Prostate gland (tissue), 2 donors: ENCODE measurements at regions not wholly inside any gene's neighbourhood (a gene's known extent, or its start where the extent isn't known, plus 50 kb on each side); places are given as distances from the start of the nearest gene placed in this dataset.

ENCODE experiments used
- DNase-seq: peaks from one replicate; pipeline ENCODE4 v3.0.0-alpha.2; 2019; ENCODE audit warnings: low spot score
- H3K27ac ChIP-seq, 2 donors: fragments of 200-600 bp; sonication (generic); 2 replicates each; pipeline ENCODE4 v1.5.1; 2017 to 2019
- H3K27me3 ChIP-seq: fragments of 200-600 bp; sonication (generic); replicated peaks from 2 replicates; pipeline ENCODE4 v1.5.1; 2019; ENCODE audit not compliant: insufficient read depth
- H3K36me3 ChIP-seq, 2 donors: fragments of 200-600 bp; sonication (generic); 1 replicate in 1 of 2; 2 replicates in 1 of 2; pipeline versions ENCODE4 v1.5.1 to v1.8.1; 2017 to 2019
- H3K4me1 ChIP-seq: fragments of 200-600 bp; sonication (generic); replicated peaks from 2 replicates; pipeline ENCODE4 v1.5.1; 2019
- H3K4me3 ChIP-seq, 2 donors: fragments of 200-600 bp; sonication (generic); 2 replicates each; pipeline ENCODE4 v1.5.1; 2017 to 2019
- H3K9me3 ChIP-seq: fragments of 200-600 bp; sonication (generic); 2 replicates; pipeline ENCODE4 v1.5.1; 2017
- POLR2A ChIP-seq: fragments of 450-650 bp; IDR thresholded peaks from one replicate; pipeline ENCODE4 v1.6.1; 2016; ENCODE audit warnings: antibody characterized with exemption, mild to moderate bottlenecking
- POLR2AphosphoS5 ChIP-seq: sonication (generic); formaldehyde crosslinking; IDR thresholded peaks from one replicate; pipeline ENCODE4 v1.6.1; 2017; ENCODE audit warnings: antibody characterized with exemption
- WGBS: methylation state at CpG from one replicate; pipeline ENCODE4 v1.1.5; 2018; 5-methylcytosine and 5-hydroxymethylcytosine counted together
- intact Hi-C: fragments of 100-400 bp; cut with DNase I; formaldehyde crosslinking; loops from one replicate; pipeline ENCODE4 v1.14.2; 2022
- TF ChIP-seq, protein P1 (sequence below), 4 experiments: fragments of 200-600 bp in 2 of 4; fragments of 450-650 bp in 2 of 4; sonication (generic) in 2 of 4; IDR thresholded peaks; 1 replicate in 3 of 4; 2 replicates in 1 of 4; pipeline ENCODE4 v1.5.1; 2016 to 2019; ENCODE audit warnings: antibody characterized with exemption in 4 of 4, mild to moderate bottlenecking in 2 of 4, moderate library complexity in 2 of 4

GRCh38 chr5:165139721-165140120 lies 1634.3 kb downstream of the MAT2B start:
- no peak for DNase-seq
- H3K4me1 ChIP-seq, result no peaks in the 10 kb centered on the region
- no peak overlapping the region for H3K27ac ChIP-seq
- H3K36me3 ChIP-seq, result no peaks in the 10 kb centered on the region
- intact Hi-C loops, result no loop called here
- no peak overlapping the region for H3K4me3 ChIP-seq
- TF ChIP-seq POLR2AphosphoS5 (no peak), POLR2A (no peak)
- TF ChIP-seq, protein P1, sequence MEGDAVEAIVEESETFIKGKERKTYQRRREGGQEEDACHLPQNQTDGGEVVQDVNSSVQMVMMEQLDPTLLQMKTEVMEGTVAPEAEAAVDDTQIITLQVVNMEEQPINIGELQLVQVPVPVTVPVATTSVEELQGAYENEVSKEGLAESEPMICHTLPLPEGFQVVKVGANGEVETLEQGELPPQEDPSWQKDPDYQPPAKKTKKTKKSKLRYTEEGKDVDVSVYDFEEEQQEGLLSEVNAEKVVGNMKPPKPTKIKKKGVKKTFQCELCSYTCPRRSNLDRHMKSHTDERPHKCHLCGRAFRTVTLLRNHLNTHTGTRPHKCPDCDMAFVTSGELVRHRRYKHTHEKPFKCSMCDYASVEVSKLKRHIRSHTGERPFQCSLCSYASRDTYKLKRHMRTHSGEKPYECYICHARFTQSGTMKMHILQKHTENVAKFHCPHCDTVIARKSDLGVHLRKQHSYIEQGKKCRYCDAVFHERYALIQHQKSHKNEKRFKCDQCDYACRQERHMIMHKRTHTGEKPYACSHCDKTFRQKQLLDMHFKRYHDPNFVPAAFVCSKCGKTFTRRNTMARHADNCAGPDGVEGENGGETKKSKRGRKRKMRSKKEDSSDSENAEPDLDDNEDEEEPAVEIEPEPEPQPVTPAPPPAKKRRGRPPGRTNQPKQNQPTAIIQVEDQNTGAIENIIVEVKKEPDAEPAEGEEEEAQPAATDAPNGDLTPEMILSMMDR (IDR thresholded peaks at IDR 0.05), result no peak
- H3K27me3 ChIP-seq, result no peaks in the 10 kb centered on the region
- 83% methylated on average over 3 of the region's 3 CpGs for WGBS
- H3K9me3 ChIP-seq, result no peaks in the 10 kb centered on the region

DNA sequence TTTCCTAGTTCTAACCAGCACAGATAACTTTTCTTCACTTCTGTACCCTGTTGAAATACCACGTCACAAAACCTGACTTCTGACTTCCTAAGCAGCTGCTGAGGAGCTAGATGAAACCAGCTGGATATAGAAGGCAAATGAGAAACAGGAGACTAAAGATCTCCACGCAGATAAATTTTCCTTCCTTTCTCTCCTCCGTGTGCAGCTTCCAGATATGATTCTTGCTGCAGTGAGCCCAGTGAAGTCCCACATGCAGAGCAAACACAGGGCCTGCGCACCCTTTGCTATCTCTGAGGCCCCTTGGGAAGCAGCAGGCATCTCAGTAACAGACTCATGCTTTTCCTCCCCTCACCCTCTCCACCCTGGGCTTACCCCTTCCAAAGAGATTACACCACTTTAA lies 1638.3 kb downstream of the MAT2B start:
- H3K4me3 ChIP-seq, result no peak overlapping the region
- no peaks in the 10 kb centered on the region for H3K4me1 ChIP-seq
- H3K27ac ChIP-seq, result no peak overlapping the region
- no peak for DNase-seq
- 30% methylated on average over 4 of the region's 4 CpGs for WGBS
- intact Hi-C loops, result no loop called here
- H3K36me3 ChIP-seq, result no peaks in the 10 kb centered on the region
- TF ChIP-seq, protein P1 (IDR thresholded peaks at IDR 0.05), result no peak
- no peak for TF ChIP-seq POLR2AphosphoS5
- TF ChIP-seq POLR2A, result no peak
- no peaks in the 10 kb centered on the region for H3K27me3 ChIP-seq
- no peaks in the 10 kb centered on the region for H3K9me3 ChIP-seq

GRCh38 chr5:165149431-165149830 lies 1644.0 kb downstream of the MAT2B start:
- no peak for DNase-seq
- WGBS, result 15% methylated on average over 1 of the region's 1 CpG

DNA sequence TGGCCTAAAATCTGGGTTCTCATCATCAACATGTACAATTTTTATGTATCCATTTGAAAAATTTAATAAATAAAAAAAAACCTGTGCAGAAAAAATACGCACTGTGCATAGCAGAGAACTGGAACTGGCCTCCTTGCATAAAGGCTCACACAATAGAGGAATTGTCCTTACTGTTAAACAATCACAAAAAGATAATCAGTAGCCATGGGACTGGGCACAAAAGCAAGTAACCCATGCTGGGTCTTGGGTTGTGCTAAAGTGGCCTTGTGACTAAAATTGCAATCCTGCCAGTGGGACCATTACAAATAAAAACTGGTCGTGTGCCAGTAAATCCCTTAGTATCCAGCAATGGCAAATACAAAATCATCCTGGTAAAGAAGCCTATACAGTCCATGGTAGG lies 1646.6 kb downstream of the MAT2B start:
- WGBS, result 83% methylated on average over 2 of the region's 2 CpGs
- Histone ChIP-seq H3K27me3 (no peaks in the 10 kb centered on the region), H3K36me3 (no peaks in the 10 kb centered on the region), H3K4me3 (no peak overlapping the region), H3K27ac (no peak overlapping the region), H3K4me1 (no peaks in the 10 kb centered on the region), H3K9me3 (no peaks in the 10 kb centered on the region)
- intact Hi-C loops, result no loop called here
- TF ChIP-seq, protein P1 (IDR thresholded peaks at IDR 0.05), result no peak
- TF ChIP-seq POLR2AphosphoS5 (no peak), POLR2A (no peak)
- DNase-seq, result no peak

More at GRCh38 chr5:165149431-165149830, 1644.0 kb downstream of the MAT2B start:
- H3K36me3 ChIP-seq, result no peaks in the 10 kb centered on the region
- TF ChIP-seq POLR2A (no peak), POLR2AphosphoS5 (no peak)
- TF ChIP-seq, protein P1 (IDR thresholded peaks at IDR 0.05), result no peak
- intact Hi-C loops, result no loop called here
- H3K9me3 ChIP-seq, result no peaks in the 10 kb centered on the region
- H3K4me3 ChIP-seq, result no peak overlapping the region
- H3K4me1 ChIP-seq, result no peaks in the 10 kb centered on the region
- no peaks in the 10 kb centered on the region for H3K27me3 ChIP-seq
- no peak overlapping the region for H3K27ac ChIP-seq

DNA sequence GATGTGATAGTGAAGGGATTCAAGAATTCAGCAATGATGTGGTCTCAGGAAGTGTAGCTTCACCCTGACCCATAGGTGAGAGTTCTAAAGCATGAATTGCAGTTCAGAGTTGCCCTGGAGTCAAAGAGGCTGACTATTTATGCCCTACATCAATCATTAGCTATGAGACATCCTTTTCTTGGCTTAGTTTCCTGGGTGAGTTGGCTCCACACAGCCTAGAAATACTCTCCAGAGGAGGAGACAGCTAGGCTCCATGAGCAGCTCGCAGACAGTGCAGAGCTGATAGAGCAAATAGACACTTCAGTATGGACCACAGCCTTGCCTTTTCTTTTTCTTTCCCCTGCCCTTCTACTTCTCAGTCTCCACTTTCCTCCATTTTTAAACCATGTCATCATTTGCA lies 1651.8 kb downstream of the MAT2B start:
- 72% methylated on average over 1 of the region's 1 CpG for WGBS
- Histone ChIP-seq H3K4me3 (no peak overlapping the region), H3K4me1 (no peaks in the 10 kb centered on the region), H3K36me3 (no peaks in the 10 kb centered on the region), H3K9me3 (no peaks in the 10 kb centered on the region), H3K27me3 (no peaks in the 10 kb centered on the region), H3K27ac (no peak overlapping the region)
- no peak for TF ChIP-seq POLR2A
- TF ChIP-seq, protein P1 (IDR thresholded peaks at IDR 0.05), result no peak
- no peak for TF ChIP-seq POLR2AphosphoS5
- intact Hi-C loops, result no loop called here
- no peak for DNase-seq
